ENCODE measurements at regions not wholly inside any gene's neighbourhood (a gene's known extent, or its start where the extent isn't known, plus 50 kb on each side); places are given as distances from the start of the nearest gene placed in this dataset.

DNA sequence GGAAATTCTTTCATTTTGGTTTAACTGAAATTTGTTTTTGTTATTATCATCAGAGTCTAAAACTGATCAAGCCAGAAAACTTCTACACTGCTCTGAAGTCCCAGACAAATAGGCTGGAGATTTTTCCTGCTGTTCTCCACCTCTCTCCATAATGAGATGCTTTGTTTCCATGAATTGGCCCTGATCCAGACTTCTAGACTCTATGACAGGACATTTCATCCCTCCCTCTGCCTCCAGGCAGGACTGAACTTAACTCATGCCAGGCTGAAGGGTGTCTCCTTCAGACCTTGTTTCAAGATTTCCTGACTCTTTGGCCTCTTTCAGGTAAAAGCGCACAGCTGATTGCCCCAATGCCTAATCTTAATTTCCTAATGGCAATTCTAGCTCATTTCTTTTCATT is 69.1 kb upstream of the HOXC13 start (continued):
- TF ChIP-seq RAD21 (IDR thresholded peaks at IDR 0.05 in 1 of 2, conservative IDR thresholded peaks at IDR 0.05 in 1 of 2; ENCODE audit: low read depth in 2 of 2, low read length in 2 of 2) (no peak), SIN3A (conservative IDR thresholded peaks at IDR 0.05 in 1 of 2, IDR thresholded peaks at IDR 0.05 in 1 of 2; ENCODE audit: low read depth in 1 of 2, low read length in 2 of 2) (no peak)

All from H1 (cell line).